Psoas muscle (tissue), 7 donors: ENCODE measurements at regions not wholly inside any gene's neighbourhood (a gene's known extent, or its start where the extent isn't known, plus 50 kb on each side); places are given as distances from the start of the nearest gene placed in this dataset.

ENCODE experiments used
- ATAC-seq, 4 donors: fragments of 200-7000 bp; cut with Tn5 transposase; one replicate each; pipeline ENCODE4 v1.9.1; 2020; ENCODE audit warnings: moderate library complexity in 3 of 4, mild to moderate bottlenecking in 2 of 4
- DNase-seq, 2 donors: peaks; one replicate each; pipeline ENCODE4 v3.0.0-alpha.2; 2020
- H3K27ac ChIP-seq: fragments of 200-600 bp; one replicate; pipeline ENCODE4 v1.8.0; 2022
- H3K27me3 ChIP-seq, 3 donors: fragments of 200-600 bp in 1 of 3; one replicate each; pipeline versions ENCODE4 v1.6.1 to v1.8.0; 2013 to 2022; ENCODE audit warnings: low read length in 2 of 3, mild to moderate bottlenecking in 2 of 3, moderate library complexity in 1 of 3; ENCODE audit not compliant: insufficient read depth in 3 of 3
- H3K36me3 ChIP-seq, 2 donors: fragments of 200-600 bp in 1 of 2; one replicate each; pipeline versions ENCODE4 v1.6.1 to v1.8.0; 2013 to 2022; ENCODE audit warnings: low read depth in 1 of 2, mild to moderate bottlenecking in 1 of 2, moderate library complexity in 1 of 2; ENCODE audit not compliant: insufficient read depth in 1 of 2
- H3K4me1 ChIP-seq: fragments of 200-600 bp; one replicate; pipeline ENCODE4 v1.8.0; 2022
- H3K4me3 ChIP-seq: fragments of 200-600 bp; one replicate; pipeline ENCODE4 v1.8.0; 2022; ENCODE audit warnings: mild to moderate bottlenecking
- H3K9me3 ChIP-seq: fragments of 200-600 bp; one replicate; pipeline ENCODE4 v1.8.0; 2022
- whole genome bisulfite sequencing, 3 donors: extraction: QIAGEN DNeasy Blood & Tissue Kit; methylation state at CpG; one replicate each; pipeline versions ENCODE4 v1.1.6 to v1.1.7; 2013; 5-methylcytosine and 5-hydroxymethylcytosine counted together
- intact Hi-C, 2 donors: fragments of 100-400 bp; cut with DNase I; formaldehyde crosslinking; loops; one replicate each; pipeline versions ENCODE4 v1.11.0 to v1.14.2; 2022
- TF ChIP-seq, protein P1 (sequence below): fragments of 200-600 bp; IDR thresholded peaks from one replicate; pipeline ENCODE4 v1.8.0; 2022; ENCODE audit warnings: antibody characterized with exemption
- donor health status: healthy with polysubstance abuse.
- donor health status: DM: no; HTN: no; CAD: no; lungs with moderate emphysema.
- donor health status: Bipolar disorder and iron deficiency.
- donor health status: healthy.
- donor health status: DM: yes; HTN: yes; CAD: no.
- donor health status: DM: no; HTN: no; CAD: no.
- donor health status: DM: yes; HTN: yes; CAD: no.

DNA sequence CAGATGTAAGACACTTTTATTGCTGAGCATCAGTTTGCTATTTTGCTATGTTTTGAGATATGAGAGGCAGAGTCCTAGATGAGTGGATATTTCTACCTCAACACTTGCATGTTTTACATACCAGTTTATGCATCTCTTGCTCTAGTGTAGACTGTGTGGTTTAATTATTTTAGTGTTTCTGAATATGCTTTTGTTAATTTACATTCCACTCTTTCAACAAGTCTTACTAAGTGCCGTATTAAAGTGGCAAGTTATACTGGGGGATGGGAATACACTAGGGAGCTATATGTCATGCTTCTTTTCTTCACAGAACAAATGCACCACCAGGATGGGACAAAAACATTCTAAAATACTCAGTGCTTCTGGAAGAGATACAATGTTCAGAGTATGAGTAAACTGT is 507.7 kb upstream of the PRMT6 start:
- Histone ChIP-seq H3K27me3 (no peaks in the 10 kb centered on the region), H3K36me3 (no peaks in the 10 kb centered on the region), H3K9me3 (no peaks in the 10 kb centered on the region), H3K4me1 (no peaks in the 10 kb centered on the region), H3K27ac (no peak overlapping the region), H3K4me3 (no peak overlapping the region)
- intact Hi-C loops: no loop called here
- 28 to 30% (median 29%) methylated on average over 1 of the region's 1 CpG for WGBS, 3 donors
- no peak for ATAC-seq
- DNase-seq: no peak
- TF ChIP-seq, protein P1, sequence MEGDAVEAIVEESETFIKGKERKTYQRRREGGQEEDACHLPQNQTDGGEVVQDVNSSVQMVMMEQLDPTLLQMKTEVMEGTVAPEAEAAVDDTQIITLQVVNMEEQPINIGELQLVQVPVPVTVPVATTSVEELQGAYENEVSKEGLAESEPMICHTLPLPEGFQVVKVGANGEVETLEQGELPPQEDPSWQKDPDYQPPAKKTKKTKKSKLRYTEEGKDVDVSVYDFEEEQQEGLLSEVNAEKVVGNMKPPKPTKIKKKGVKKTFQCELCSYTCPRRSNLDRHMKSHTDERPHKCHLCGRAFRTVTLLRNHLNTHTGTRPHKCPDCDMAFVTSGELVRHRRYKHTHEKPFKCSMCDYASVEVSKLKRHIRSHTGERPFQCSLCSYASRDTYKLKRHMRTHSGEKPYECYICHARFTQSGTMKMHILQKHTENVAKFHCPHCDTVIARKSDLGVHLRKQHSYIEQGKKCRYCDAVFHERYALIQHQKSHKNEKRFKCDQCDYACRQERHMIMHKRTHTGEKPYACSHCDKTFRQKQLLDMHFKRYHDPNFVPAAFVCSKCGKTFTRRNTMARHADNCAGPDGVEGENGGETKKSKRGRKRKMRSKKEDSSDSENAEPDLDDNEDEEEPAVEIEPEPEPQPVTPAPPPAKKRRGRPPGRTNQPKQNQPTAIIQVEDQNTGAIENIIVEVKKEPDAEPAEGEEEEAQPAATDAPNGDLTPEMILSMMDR: no peak

DNA sequence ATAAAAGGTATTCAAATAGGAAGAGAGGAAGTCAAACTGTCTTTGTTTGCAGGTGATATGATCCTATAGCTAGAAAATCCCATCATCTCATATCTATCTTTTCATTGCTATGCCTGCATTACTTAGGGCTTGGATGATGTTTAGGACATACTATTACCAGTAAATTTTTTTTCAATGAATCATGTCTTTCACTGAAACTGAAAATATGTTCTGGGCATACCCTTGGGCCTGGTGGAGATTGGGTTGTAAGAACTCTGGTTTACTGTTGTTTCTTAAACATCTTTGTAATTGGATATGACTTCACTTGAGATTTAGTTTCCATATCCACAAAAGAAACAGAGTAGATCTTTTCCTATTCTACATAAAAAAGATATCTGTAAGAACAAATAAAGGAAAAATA is 502.2 kb upstream of the PRMT6 start:
- TF ChIP-seq, protein P1: no peak
- intact Hi-C loops: no loop called here
- H3K27ac ChIP-seq: no peak overlapping the region
- no peaks in the 10 kb centered on the region for H3K9me3 ChIP-seq
- H3K36me3 ChIP-seq: no peaks in the 10 kb centered on the region
- no peak overlapping the region for H3K4me3 ChIP-seq
- H3K27me3 ChIP-seq: no peaks in the 10 kb centered on the region
- no peak for ATAC-seq
- no peak for DNase-seq
- H3K4me1 ChIP-seq: no peaks in the 10 kb centered on the region

DNA sequence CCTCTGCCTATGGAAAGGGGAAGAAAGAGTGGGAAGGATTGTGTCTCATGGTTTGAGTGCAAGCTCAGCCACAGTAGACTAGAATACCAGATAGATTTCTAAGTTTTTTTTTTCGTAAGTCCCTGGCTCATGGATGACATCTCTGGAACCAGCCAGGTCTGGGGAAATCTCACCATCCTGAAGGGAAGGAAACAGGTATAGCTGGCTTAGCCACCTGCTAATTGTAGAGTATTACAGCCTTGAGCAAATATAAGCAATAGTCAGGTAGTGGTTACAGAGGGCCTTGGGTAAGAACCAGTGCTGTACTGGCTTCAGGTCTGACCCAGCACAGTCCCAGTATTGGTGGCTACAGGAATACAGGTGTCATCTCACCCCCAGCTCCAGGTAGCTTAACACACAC is 500.9 kb upstream of the PRMT6 start:
- no peak for ATAC-seq

DNA sequence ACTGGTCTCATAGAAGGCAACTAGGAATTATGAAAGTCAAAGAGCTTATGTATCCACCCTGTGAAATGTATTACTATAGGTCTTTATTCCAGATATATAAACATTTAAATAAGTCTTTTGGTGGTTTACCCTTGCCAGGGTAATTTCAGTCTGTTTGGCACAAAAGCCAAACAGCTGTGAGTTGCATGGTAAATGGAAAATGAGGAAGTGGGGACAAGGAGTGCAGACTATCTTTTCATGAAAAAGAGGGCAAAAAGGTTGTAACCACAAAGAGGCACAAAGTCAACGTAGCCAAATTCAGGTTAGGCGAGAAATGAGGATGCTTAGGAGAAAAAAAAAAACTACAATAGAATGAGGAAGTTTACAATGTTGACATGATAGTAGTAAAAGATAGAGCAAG is 492.3 kb upstream of the PRMT6 start:
- ATAC-seq (no peak), DNase-seq (no peak)
- 51 to 61% (median 58%) methylated on average over 2 of the region's 2 CpGs for WGBS, 3 donors
- no peak overlapping the region for H3K27ac ChIP-seq
- intact Hi-C loops: no loop called here
- no peaks in the 10 kb centered on the region for H3K4me1 ChIP-seq
- H3K9me3 ChIP-seq: no peaks in the 10 kb centered on the region
- no peak overlapping the region for H3K4me3 ChIP-seq
- H3K36me3 ChIP-seq: no peaks in the 10 kb centered on the region
- TF ChIP-seq, protein P1: no peak
- no peaks in the 10 kb centered on the region for H3K27me3 ChIP-seq

More for the DNA sequence above, 500.9 kb upstream of the PRMT6 start:
- TF ChIP-seq, protein P1: no peak
- no peak for DNase-seq
- Histone ChIP-seq H3K4me1 (no peaks in the 10 kb centered on the region), H3K36me3 (no peaks in the 10 kb centered on the region), H3K27ac (no peak overlapping the region), H3K4me3 (no peak overlapping the region), H3K27me3 (no peaks in the 10 kb centered on the region), H3K9me3 (no peaks in the 10 kb centered on the region)
- intact Hi-C loops: no loop called here
- 71 to 92% (median 86%) methylated on average over 1 of the region's 1 CpG for WGBS, 3 donors

DNA sequence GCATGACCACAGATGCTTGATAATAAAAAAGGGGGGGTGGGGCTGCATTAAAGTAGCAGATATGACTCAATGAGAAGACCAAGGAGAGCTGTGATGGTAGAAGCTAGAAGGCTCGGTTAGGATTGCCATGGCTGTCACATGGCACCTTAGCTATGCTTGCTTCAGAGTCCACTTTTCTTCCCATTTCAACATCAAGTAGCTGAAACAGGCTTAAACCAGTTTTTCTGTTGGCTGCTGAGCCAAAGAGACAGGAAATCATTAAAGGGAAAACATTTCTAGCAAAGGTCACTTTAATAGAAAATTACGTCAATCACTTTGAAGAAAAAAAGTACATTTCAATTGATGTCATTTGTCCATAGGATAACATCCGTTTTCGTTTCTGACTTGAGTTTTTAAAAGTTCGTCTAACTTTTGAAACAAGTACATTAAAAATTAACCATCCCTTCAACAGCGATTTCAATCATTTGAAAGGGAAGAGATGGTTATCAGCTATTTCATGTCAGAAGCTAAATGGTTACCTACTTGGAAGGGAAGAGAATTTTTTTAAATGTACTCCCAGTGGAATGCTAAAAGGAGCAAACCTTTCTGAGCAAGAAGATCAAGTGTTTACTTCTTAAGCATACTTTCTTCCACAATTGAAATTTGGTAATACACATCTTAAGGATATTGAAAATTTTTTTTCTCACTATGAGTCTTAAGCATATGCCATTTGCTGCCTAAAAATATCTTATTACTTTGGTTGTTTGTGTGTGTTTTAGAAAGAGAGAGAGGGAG is 488.1 kb upstream of the PRMT6 start:
- Histone ChIP-seq H3K36me3 (no peaks in the 10 kb centered on the region), H3K4me3 (no peak overlapping the region), H3K9me3 (no peaks in the 10 kb centered on the region), H3K27me3 (no peaks in the 10 kb centered on the region), H3K27ac (no peak overlapping the region), H3K4me1 (no peaks in the 10 kb centered on the region)
- DNase-seq (no peak), ATAC-seq (no peak)
- TF ChIP-seq, protein P1: no peak
- intact Hi-C loops: no loop called here
- WGBS, 3 donors: 67 to 77% (median 73%) methylated on average over 6 of the region's 6 CpGs
